Fibroblast of pulmonary artery (primary cell): ENCODE measurements at regions not wholly inside any gene's neighbourhood (a gene's known extent, or its start where the extent isn't known, plus 50 kb on each side); places are given as distances from the start of the nearest gene placed in this dataset.

Experiments
- DNase-seq: peaks from one replicate; pipeline ENCODE4 v3.0.0-alpha.2; 2010; ENCODE audit warnings: low read depth
- H3K4me3 ChIP-seq: replicated peaks from 2 replicates; pipeline ENCODE4 v1.5.1; 2011; ENCODE audit warnings: low read depth, mild to moderate bottlenecking, control low read depth, low read length, moderate library complexity
- TF ChIP-seq, protein P1 (sequence below): IDR thresholded peaks from 2 replicates; pipeline ENCODE4 v1.5.1; 2011; ENCODE audit warnings: mild to moderate bottlenecking, control low read depth, low read length, inconsistent platforms; ENCODE audit errors: missing control alignments

DNA sequence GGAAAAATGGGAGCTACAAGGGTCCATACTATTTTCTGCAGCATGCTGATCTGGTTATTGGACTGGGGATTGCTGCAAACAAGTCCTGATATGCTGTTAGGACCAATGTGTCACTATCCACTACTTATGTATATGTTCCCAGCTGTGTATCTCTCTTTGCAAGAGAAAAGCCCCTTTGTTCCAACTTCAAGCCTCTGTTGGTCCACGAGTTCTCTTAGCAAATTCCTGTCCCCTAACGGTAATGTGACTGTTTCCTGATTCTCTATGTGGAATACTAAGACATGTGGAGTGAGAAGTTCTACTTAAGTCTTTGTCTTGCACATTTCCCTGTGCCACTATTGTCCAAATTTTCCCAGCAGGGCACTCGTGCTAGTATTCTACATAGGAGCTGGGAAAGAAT lies 557.7 kb downstream of the FSCB start:
- H3K4me3 ChIP-seq: no peak overlapping the region
- TF ChIP-seq, protein P1, sequence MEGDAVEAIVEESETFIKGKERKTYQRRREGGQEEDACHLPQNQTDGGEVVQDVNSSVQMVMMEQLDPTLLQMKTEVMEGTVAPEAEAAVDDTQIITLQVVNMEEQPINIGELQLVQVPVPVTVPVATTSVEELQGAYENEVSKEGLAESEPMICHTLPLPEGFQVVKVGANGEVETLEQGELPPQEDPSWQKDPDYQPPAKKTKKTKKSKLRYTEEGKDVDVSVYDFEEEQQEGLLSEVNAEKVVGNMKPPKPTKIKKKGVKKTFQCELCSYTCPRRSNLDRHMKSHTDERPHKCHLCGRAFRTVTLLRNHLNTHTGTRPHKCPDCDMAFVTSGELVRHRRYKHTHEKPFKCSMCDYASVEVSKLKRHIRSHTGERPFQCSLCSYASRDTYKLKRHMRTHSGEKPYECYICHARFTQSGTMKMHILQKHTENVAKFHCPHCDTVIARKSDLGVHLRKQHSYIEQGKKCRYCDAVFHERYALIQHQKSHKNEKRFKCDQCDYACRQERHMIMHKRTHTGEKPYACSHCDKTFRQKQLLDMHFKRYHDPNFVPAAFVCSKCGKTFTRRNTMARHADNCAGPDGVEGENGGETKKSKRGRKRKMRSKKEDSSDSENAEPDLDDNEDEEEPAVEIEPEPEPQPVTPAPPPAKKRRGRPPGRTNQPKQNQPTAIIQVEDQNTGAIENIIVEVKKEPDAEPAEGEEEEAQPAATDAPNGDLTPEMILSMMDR: no peak
- no peak for DNase-seq

DNA sequence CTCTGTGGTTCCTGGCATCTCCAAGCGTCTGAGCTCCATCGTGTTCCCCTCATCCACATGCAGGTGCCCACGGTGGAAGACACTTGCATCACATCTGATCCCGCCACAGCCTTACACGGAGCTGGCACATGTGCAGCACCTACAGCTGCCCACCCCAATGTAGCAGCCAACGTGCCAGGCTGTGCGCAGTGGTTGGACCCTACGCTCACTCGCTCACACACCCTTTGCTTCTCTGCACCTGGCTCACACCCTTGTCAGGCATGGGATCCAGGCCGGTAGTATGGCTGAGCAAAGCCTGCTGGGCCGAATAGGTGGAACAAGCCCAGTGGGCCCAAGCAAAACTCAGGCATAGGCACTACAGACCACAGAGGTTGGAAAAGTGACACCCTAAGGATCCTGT lies 567.2 kb downstream of the FSCB start:
- no peak for DNase-seq
- no peak overlapping the region for H3K4me3 ChIP-seq
- TF ChIP-seq, protein P1: no peak

DNA sequence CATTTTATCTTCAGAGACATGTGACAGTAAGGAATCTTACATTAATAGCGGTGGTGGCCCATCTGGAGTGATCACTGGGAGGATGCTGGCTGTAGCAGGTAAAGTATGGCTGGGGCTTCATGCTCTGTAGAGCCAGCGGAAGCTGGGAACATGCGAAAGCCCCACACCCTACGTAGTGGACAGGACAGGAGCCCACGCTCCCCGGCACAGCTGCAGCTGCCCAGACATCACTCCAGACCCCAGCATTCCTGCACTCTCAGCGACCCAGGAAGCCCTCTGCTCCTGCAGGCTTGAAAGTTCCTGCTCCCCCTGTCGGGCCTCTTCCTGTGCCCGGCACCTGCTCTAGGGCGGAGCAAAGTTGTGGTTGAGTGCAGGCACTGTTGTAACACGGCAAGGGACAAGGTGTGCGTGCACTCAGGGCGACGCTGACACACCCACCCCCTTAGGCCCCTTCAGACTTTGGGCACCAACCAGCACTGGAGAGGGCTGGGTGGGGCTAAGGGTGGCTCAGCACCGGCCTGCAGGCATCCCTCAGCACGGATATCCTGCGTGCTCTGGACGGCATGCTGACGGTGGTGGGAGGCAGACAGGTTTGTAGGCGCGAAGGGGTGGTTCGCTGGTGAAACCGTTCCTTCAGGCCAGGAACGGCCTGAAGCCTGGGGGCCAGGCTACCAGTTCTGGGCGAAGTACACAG lies 568.3 kb downstream of the FSCB start:
- DNase-seq: no peak
- TF ChIP-seq, protein P1: no peak
- no peak overlapping the region for H3K4me3 ChIP-seq

DNA sequence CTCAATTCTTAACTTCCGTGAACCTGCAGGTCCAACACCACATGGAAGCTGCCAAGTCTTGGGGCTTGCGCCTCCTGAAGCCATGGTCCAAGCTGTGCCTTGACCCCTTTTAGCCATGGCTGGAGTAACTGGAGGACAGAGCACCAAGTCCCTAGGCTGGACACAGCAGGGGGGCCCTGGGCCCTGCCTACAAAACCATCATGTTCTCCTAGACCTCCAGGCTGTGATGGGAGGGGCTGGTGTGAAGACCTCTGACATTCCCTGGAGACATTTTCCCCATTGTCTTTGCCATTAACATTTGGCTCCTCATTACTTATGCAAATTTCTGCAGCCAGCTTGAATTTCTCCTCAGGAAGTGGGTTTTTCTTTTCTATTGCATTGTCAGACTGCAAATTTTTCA lies 570.1 kb downstream of the FSCB start:
- DNase-seq: no peak
- TF ChIP-seq, protein P1: no peak
- no peak overlapping the region for H3K4me3 ChIP-seq

DNA sequence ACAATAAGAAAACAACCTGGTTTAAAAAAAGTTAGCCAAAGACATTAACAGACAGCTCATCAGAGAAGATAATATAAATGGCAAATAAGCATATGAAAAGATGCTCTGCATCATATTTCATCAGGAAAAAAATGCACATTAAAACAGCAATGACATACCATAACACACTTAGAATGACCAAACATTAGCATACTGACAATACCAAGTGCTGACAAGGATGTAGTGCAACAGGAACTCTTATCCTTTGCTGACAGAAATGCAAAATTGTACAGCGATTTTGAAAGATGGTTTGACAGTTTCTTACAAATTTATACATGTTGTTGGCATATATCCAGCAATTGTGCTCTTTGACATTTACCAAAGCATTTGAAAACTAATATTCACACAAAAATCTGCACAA lies 573.0 kb downstream of the FSCB start:
- DNase-seq: no peak
- H3K4me3 ChIP-seq: no peak overlapping the region
- TF ChIP-seq, protein P1: no peak

DNA sequence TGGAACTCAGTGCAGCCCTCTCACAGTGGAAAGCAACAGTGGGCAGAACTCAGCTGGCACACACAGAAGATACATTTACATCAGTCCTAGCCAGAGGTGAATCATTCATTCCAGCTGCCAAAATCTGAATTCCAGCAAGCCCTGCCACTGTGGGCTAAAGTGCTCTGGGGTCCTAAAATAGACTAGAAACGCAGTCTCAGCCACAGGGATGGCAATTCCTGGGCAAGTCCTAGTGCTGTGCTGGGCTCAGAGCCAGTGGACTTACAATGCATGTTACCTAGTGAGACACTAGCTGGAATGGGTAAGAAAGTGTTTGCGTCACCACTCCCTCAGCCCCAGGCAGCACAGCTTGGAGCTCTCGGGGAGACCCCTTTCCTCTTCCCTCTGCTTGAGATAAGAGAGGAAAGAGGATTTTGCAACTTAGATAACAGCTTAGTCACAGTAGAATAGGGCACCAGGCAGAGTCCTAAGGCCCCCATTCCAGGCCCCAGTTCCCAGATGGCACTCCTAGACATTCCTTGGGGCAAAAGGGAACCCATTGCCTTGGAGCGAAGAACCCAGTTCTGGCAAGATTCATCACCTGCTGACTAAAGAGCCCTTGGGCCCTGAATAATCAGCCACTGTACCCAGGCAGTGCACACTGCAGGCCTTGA lies 592.9 kb downstream of the FSCB start:
- DNase-seq: no peak
- no peak overlapping the region for H3K4me3 ChIP-seq
- TF ChIP-seq, protein P1: no peak

DNA sequence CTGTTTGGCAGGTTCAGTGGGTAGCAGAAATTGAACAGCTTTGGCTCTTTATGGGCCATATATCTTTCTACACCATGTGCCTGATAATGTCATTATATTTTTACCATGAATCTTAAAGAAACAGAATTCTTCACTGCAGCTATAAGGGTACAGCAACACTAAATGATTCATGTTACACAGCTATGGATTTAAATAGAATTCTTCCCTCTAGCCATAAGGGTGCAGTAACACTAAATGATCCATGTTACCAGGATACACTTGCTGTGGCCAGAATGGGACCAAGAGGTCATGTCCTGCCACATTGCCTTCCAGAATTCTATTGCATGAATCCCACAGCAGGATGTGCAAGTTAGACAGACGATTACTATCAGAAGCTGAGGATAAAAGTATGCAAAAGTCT lies 603.9 kb downstream of the FSCB start:
- no peak for DNase-seq

More for the DNA sequence above, 603.9 kb downstream of the FSCB start:
- H3K4me3 ChIP-seq: no peak overlapping the region
- TF ChIP-seq, protein P1: no peak
